ENCODE measurements at regions not wholly inside any gene's neighbourhood (a gene's known extent, or its start where the extent isn't known, plus 50 kb on each side); places are given as distances from the start of the nearest gene placed in this dataset.

GRCh38 chr1:99146129-99146848 is 118.0 kb upstream of the PLPPR4 start:
- DNase-seq (ENCODE audit: low read depth, low spot score): no peak
- H3K4me3 ChIP-seq (ENCODE audit: low read length): no peak overlapping the region

- H3K4me3 ChIP-seq (ENCODE audit: low read length): no peak overlapping the region
- DNase-seq (ENCODE audit: low read depth, low spot score): no peak
Observed at GRCh38 chr1:99149952-99150351, 114.3 kb upstream of the PLPPR4 start.

GRCh38 chr1:99152132-99152531 is 112.2 kb upstream of the PLPPR4 start:
- no peak overlapping the region for H3K4me3 ChIP-seq (ENCODE audit: low read length)
- no peak for DNase-seq (ENCODE audit: low read depth, low spot score)

GRCh38 chr1:99163671-99164070 is 100.6 kb upstream of the PLPPR4 start:
- no peak for DNase-seq (ENCODE audit: low read depth, low spot score)
- H3K4me3 ChIP-seq (ENCODE audit: low read length): no peak overlapping the region

- H3K4me3 ChIP-seq (ENCODE audit: low read length): no peak overlapping the region
- no peak for DNase-seq (ENCODE audit: low read depth, low spot score)
Observed at GRCh38 chr1:99170516-99170915, 93.8 kb upstream of the PLPPR4 start.

- no peak overlapping the region for H3K4me3 ChIP-seq (ENCODE audit: low read length)
- no peak for DNase-seq (ENCODE audit: low read depth, low spot score)
Observed at GRCh38 chr1:99171184-99171813, 93.0 kb upstream of the PLPPR4 start.

- no peak overlapping the region for H3K4me3 ChIP-seq (ENCODE audit: low read length)
- no peak for DNase-seq (ENCODE audit: low read depth, low spot score)
Observed at GRCh38 chr1:99173282-99173681, 91.0 kb upstream of the PLPPR4 start.

GRCh38 chr1:99173900-99174299 is 90.4 kb upstream of the PLPPR4 start:
- DNase-seq (ENCODE audit: low read depth, low spot score): no peak

GRCh38 chr1:99176753-99177152 is 87.5 kb upstream of the PLPPR4 start:
- H3K4me3 ChIP-seq (ENCODE audit: low read length): no peak overlapping the region

More at GRCh38 chr1:99173900-99174299, 90.4 kb upstream of the PLPPR4 start:
- no peak overlapping the region for H3K4me3 ChIP-seq (ENCODE audit: low read length)

GRCh38 chr1:99177465-99177864 is 86.8 kb upstream of the PLPPR4 start:
- no peak overlapping the region for H3K4me3 ChIP-seq (ENCODE audit: low read length)
- DNase-seq (ENCODE audit: low read depth, low spot score): no peak

More at GRCh38 chr1:99176753-99177152, 87.5 kb upstream of the PLPPR4 start:
- no peak for DNase-seq (ENCODE audit: low read depth, low spot score)

GRCh38 chr1:99180343-99180808 is 83.9 kb upstream of the PLPPR4 start:
- H3K4me3 ChIP-seq (ENCODE audit: low read length): no peak overlapping the region
- peak; percentile 82 for DNase-seq (ENCODE audit: low read depth, low spot score)

GRCh38 chr1:99180915-99181314 is 83.4 kb upstream of the PLPPR4 start:
- no peak for DNase-seq (ENCODE audit: low read depth, low spot score)
- H3K4me3 ChIP-seq (ENCODE audit: low read length): no peak overlapping the region

- DNase-seq (ENCODE audit: low read depth, low spot score): no peak
- no peak overlapping the region for H3K4me3 ChIP-seq (ENCODE audit: low read length)
Observed at GRCh38 chr1:99181892-99182291, 82.4 kb upstream of the PLPPR4 start.

GRCh38 chr1:99185196-99185595 is 79.1 kb upstream of the PLPPR4 start:
- no peak overlapping the region for H3K4me3 ChIP-seq (ENCODE audit: low read length)
- DNase-seq (ENCODE audit: low read depth, low spot score): no peak

GRCh38 chr1:99193431-99193830 is 70.9 kb upstream of the PLPPR4 start:
- H3K4me3 ChIP-seq (ENCODE audit: low read length): no peak overlapping the region
- no peak for DNase-seq (ENCODE audit: low read depth, low spot score)

GRCh38 chr1:99198393-99198792 is 65.9 kb upstream of the PLPPR4 start:
- no peak for DNase-seq (ENCODE audit: low read depth, low spot score)
- no peak overlapping the region for H3K4me3 ChIP-seq (ENCODE audit: low read length)

- no peak overlapping the region for H3K4me3 ChIP-seq (ENCODE audit: low read length)
- no peak for DNase-seq (ENCODE audit: low read depth, low spot score)
Observed at GRCh38 chr1:99207216-99207615, 57.1 kb upstream of the PLPPR4 start.

Measured in Jurkat, Clone E6-1 (cell line).